ENCODE measurements at regions not wholly inside any gene's neighbourhood (a gene's known extent, or its start where the extent isn't known, plus 50 kb on each side); places are given as distances from the start of the nearest gene placed in this dataset.
"Not testable (repeated sequence)": the region's sequence is repeated elsewhere in the genome, so short reads cannot be mapped to it uniquely, and the experiment has no call there.

DNA sequence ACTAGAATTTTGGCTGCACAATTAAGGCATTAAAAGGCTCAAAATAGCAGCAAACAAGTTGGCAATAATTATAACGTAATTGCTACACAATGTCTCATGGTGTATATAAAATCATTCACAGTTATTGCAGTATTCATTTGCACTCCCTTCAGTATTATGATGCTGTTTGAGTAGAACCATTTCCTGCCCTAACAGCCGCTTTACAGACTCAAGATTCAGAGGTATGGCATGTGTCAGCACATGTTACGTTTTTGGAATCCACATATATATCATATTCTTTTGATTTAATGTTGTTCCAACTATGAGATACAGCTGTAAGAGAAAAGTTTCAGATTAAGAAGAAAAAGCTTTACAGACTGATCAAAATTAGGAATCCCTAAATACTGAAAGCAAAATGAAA, 56.3 kb upstream of the NCKAP5 start:
- no peak for DNase-seq (ENCODE audit: low spot score)

DNA sequence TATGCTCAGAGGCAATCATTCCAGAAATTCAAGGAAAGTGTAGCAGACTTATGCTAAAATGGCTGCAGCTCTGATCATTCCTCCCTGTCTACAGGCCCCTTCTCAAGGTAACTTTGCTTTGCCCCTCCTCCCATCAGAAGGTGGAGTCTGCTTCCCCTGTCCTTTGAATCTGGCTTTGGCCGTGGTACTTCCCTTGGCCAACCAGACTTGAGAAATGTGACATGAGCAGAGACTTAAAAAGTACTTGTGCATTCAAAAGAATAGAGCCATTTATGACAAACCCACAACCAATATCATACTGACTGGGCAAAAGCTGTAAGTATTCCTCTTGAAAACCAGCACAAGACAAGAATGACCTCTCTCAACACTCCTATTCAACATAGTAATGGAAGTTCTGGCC, 59.5 kb upstream of the NCKAP5 start:
- no peak for DNase-seq (ENCODE audit: low spot score)

DNA sequence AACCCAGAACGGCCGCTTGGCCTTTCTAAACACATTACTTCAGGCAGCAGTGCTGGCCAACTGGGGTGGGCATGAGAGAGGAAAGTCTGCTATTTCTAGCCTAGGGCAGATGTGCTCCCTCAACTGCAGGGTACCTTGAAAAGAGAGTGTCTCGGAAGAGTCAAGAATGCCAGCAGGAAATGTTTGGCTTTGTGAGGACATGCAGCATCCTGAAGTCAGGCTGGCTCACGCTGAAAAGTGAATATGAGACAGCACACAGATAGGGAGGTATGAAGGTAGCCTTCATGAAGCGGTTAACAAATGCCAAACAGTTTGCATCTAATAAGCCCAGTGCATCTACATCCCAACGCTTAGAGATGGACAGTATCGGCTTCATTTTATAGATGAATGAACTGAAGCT, 65.0 kb upstream of the NCKAP5 start:
- DNase-seq (ENCODE audit: low spot score): no peak

DNA sequence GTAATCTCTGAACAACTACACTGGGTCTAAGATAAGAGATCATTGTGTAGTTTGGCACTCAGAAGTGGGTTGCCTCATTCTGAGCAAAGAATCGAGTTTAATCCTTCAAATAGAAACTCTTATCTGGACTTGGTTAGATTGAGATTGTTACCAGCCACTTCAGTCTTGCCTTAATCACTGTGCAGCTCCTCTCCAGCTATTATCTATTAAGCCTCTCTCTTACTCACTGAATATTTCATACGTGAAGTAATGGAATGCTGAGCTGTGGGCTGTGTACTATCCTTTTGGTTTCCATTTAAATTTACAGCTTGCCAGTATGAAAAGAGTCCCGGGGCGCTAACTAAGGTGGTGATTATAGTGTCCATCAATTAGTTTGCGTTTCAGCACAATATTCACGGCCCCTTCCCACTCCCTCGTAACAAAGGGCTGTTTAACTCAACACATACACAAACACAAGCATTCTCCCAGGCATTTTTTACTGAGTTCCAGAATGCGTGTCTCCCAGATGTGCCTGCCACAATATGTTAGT, 65.7 kb upstream of the NCKAP5 start:
- DNase-seq (ENCODE audit: low spot score): no peak

DNA sequence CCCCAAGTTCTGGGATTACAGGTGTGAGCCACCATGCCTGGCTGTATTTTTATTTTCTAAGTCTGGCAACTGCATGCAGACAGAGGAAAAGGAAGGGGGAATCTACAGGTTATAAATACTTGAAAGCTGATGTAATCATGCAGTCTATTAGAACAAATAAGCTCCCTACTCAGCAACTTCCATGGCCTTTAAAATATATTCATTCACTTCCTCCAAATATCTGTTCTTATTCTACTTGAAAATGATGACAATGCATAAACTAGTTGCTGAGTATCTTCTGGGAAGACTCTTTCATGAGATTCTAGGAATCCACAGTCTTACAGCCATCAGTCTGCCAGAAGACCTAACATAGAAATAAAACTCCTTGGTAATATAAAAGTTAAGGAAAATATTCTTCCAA, 66.9 kb upstream of the NCKAP5 start:
- no peak for DNase-seq (ENCODE audit: low spot score)

DNA sequence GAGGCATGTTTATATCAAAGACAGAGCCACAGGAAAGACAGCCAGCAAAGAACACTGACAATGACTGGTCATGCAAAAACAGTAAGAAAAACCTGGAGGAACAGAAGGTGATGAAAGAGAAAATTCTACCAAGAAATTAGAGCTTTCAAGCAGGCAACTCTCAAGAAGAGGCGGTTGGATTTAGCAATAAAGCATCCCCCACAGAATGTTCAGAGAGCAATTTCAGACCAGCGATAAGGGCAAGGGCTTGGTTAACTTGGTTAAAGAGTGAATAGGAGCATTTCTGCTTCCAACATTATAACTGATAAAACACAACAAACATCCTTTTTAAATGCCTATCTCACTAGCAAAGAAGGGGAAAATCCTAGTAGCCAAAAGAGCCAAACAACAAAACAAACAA, 68.0 kb upstream of the NCKAP5 start:
- DNase-seq (ENCODE audit: low spot score): no peak

DNA sequence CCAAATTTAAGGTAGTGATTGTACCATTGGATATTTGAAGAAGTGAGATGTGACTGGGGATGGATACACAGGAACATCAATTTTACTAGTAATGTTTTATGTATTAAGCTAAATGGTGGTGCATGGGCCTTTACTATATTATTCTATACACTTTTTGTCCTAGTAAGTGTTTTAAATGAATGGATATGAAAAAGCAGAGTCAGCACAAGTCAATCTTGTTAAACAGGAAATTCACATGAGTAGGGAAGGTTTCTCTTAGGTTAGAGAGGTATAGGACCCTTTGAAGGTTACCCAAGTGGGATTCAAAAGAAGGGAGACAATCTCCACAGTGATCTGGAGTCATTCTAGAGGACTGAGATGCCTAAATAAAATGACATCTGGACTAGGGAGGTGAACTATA, 71.8 kb upstream of the NCKAP5 start:
- no peak for DNase-seq (ENCODE audit: low spot score)

DNA sequence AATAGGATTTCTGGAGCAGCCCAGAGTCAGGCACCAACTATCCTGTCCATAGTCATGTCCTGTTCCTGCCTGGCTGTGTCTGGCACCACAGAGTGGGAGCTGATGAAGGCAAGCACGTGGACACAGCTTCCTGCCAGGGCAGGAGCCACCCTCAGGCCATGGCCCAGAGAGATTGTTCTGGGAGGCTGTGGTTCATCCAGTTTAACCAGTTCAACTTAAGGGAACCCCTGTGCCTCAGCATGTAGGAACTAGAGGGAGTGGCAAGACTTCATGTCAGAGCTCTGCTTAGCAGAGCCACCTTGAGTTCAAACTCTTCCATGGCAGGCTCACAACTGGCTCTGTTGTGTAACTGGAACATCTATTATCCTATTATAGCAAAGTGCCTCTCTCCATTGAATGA, 73.2 kb upstream of the NCKAP5 start:
- DNase-seq (ENCODE audit: low spot score): peak; percentile 41

DNA sequence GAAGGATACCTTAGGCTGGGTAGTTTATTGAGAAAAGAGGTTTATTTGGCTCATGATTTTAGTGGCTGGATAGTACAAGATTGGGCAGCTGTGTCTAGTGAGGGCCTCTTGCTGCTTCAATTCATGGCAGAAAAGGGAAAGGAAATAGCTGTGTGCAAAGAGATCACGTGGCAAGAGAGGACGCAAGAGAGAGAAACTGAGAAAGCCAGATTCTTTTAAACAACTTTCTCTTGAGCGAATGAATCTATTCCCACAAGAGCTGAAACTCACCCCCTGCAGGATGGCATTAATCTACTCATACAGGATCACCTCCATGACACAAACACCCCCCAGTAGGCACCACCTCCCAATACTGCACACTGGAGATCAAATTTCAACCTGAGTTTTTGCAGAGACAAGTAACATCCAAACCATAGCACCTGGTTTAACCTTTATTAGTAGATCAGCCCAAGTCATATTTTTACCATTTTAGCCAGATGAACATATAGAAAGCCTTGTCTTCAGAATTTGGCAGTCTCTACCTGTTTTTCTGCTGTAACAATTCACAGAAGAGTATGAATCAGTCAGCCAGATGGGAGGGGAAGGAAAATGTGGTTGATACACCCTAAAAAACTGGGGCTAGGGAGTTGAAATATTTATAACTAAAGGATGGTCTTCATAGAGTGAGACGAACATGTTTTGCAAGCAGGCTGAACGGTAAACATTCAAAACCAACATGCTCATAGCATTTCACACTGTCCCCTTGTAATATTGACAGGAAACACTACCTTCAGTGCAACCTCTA, 73.9 kb upstream of the NCKAP5 start:
- DNase-seq (ENCODE audit: low spot score): no peak

DNA sequence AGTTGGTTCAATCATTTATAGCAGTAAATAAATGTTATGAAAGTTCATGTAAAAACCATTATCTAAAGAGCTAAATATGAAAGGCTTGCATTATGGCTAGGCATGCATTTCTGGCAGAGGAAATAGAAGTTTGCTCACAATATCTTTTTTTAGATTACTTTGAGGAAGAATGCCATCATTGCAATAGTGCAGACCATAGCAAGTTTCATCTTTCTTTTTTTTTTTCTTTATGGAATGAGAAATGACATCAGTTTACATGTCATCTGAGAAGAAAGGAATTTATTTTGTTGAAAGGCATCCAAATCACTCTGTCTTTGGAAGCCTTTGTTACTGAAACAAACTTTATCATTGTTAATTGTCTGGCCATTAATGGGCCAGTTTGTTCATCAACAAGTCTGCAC, 74.5 kb upstream of the NCKAP5 start:
- no peak for DNase-seq (ENCODE audit: low spot score)

DNA sequence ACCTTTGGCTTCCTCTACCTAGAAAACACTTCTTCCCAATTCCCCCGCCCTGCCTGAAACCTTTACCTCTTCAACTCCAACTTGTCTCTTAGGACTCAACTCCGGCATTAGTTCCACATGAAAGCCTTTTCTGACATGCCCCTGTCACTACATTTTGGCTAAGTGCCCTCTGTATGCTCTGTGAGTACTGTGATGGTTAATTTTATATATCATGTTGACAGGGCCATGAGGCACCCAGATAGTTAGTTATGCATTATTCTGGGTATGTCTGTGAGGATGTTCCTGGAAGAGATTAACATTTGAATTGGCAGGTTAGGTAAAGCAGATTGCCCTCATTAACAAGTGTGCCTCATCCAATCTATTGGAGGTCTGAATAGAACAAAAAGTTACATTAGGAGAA, 75.6 kb upstream of the NCKAP5 start:
- no peak for DNase-seq (ENCODE audit: low spot score)

DNA sequence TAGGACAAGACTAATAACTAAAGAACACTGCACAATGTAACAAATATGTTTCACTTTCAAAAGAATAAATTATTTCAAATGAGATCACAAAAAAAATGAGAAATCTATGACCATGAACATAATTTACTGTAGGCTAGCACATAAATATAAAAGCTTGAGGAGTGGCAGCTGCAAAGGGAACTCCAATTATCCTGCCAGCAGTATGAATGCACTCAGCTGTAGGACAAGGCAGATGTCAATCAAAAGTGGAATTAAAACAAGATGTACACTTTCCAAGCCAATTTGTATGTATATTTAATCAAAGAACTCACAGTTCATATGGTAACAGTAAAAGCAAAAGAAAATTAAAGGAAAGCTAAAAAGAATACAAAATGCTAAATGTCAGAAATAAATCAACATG, 76.6 kb upstream of the NCKAP5 start:
- DNase-seq (ENCODE audit: low spot score): no peak

DNA sequence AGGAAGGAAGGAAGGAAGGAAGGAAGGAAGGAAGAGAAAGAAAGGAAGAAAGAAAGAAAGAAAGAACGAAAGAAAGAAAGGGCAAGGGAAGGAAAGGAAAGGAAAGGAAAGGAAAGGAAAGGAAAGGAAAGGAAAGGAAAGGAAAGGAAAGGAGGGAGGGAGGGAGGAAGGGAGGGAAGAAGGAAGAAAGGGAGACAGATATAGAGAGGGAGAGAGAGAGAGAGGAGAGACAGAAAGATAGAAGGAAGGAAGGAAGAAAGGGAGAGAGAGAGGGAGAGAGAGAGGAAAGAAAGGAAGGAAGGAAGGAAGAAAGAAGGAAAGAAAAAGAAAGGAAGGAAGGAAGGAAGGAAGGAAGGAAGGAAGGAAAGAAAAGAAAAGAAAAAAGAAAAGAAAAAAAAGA, 79.1 kb upstream of the NCKAP5 start:
- not testable (repeated sequence) for DNase-seq (ENCODE audit: low spot score)

DNA sequence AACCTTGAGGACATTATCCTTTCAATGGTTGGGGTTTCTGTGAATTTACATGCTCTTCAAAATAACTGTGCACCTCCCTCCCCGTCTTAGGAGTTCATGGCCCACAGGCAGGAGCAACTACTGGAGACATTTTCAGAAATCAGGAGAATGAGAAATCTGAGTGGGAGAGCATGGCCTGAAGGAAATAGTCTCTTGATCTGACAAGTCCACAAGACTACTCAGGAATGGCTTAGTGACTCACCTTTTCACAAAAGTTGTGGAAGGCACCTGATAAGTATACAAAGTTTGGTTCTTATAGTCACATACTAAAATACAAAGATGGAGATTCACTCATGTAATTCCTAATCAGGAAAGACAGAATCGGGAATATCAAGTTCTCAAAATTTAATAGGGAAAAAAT, 83.6 kb upstream of the NCKAP5 start:
- no peak for DNase-seq (ENCODE audit: low spot score)

DNA sequence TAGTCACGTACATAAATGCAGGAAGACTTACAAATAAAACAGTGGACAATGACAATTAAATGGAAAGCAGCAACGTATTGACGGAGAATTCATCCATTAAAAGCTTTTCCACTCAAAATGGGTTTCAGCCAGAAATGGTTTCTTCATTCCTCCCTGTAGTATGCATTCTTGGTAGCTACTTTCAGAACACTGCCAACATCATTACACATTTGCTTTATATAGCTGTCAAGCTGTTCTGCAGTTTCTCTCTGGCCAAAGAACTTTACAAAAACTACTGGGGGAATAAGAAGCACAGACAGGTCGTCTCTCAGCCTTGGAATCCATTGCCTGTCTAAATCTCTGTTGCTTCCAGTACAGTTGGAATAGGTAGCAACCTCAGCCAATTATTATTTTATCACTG, 84.1 kb upstream of the NCKAP5 start:
- no peak for DNase-seq (ENCODE audit: low spot score)

DNA sequence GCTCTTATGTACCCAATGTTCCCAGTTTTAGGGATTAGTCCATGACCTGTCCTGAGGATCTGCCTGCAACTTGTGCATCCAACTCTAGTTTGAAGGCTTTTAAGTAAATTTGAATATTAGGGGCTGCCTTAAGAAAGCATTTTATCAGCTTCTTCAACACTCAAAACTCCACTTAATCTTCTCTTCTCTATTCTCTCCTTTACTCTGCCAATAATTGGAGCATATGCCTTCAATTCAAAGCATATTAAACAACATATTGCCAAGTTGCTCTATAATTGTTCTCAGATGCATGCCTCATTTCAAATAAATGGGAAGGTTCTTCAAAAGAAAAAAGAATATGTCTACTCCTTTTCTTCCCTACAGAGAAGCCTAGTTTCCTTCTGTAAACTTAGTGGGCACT, 84.8 kb upstream of the NCKAP5 start:
- DNase-seq (ENCODE audit: low spot score): no peak

DNA sequence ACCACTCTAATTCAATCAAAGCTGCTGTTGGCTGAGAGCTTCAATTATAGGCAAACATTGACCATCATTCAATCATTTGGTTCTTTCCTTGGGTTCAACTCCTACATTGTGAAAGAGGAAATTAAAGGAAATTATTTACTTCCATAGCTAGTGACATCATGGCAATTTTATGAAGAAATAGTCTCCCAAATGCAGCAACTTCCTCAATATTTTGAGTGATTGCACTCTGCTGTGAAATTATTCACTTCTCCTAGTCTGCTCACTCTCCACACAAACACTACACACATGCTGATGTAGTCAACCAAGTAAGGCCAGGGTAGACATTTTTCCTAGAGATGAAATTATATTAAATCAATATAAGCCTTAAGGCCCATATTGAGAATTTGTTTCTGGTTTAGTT, 86.7 kb upstream of the NCKAP5 start:
- no peak for DNase-seq (ENCODE audit: low spot score)

DNA sequence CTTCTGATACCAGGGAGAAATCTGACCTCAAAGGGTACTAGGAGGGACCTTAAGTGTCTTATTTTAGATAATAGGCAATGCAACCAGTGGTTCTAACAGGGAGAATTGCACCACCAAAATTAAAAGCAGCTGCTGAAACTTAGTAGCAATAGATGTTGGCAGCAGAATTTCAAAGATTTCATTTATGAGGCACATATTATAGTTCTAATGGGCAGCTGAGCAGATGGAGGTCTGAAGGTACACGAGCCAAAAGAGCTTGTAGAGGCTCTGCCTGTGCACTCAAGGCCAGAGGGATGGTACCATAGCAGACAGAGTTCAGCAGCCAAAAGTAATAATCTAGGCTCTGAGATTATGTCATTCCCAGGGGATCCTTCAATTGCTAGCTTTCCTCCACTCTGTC, 87.3 kb upstream of the NCKAP5 start:
- DNase-seq (ENCODE audit: low spot score): no peak

DNA sequence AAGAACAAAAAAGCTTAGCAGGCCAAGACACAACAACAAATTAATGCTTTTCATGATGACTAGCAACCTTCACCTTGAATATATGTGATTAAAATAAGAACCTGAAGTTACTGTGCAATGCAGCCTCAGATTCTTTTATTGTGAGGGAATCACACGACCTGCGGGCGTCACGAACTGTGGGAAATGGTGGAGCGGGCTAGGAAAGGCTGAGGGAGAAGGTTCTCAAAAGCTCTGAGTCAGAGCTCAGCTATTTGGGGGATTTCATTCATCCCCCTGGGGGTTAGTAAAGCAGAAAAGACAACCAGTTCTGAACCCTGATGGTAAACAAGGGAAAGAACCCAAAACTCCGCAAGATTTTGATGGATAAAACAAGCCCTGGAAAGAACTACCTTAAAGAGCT, 89.3 kb upstream of the NCKAP5 start:
- no peak for DNase-seq (ENCODE audit: low spot score)

DNA sequence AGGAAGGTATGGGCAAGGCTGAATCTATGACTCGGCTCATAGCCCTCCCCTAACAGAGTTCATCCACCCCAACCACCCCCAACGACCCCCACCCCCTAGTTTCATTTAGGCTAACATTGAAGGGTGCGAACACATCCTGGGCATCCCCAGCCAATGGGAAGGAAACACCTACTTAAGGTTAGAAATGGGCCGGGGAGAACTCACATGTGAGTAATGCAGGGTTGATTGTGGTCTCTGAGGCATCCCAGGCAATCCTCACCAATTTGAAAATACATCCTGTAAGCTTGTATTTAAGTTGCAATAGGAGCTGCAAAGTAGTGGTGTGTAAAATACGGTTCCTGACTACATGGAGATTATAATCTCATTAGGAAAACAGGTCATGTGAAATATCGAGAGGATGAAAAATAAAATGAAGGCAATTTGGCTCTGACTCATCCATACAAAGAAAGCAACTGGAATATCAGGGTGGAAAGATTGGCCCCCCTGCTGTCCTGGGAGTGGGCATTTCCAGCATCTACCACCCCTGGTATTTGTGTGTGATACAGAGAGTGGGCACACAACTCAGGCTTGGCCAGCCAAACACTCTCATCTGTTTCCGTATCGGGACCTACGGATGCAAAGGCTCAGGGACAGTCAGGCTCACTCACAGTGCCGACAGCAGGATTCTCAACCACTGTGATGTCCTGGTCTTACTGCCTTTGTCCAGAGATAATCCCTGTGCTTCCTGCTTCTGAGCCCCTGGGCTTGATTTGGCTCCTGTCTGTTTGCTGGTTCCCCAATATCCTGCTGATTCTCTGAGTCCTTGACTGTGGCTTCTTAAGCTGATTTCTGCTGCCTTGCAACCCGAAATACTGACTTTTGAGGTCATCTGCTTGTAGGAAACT, 90.0 kb upstream of the NCKAP5 start:
- DNase-seq (ENCODE audit: low spot score): no peak

DNA sequence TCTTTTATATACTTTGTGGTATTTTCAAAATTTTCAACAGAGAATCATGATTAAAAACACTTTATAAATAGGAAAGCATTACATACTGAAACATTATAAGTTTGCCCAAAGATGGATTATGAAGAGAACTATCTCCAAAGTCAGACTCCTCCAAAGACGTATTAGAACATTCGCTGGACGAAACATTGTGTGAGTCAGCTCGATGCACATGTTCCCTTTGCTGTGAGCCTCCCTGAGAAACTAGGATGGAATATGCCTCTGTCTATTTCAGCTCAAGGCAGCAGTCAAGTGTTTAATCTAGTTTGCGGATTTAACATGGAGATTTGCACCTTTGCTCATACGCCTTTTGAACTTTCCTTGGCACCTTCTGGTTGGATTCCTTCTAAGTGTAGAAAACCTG, 92.2 kb upstream of the NCKAP5 start:
- DNase-seq (ENCODE audit: low spot score): no peak

DNA sequence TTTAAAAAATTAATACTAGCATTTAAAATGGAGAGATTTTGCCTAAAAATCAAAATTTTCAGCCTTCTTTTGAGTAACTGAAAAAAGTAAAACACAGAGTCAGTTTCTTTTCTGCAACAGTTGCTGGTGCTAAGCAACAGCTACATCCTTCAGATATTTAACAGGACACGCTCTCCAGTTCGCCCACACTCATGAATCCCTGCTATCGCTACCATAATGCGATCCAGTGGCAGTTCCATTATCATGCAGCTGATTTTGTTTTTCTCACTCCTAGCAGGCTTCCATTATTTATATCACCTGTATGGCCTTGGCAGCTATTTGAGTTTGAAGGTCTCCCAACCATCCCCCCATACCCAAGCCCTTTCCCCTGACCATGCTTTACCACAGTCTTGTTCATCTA, 93.1 kb upstream of the NCKAP5 start:
- DNase-seq (ENCODE audit: low spot score): no peak

DNA sequence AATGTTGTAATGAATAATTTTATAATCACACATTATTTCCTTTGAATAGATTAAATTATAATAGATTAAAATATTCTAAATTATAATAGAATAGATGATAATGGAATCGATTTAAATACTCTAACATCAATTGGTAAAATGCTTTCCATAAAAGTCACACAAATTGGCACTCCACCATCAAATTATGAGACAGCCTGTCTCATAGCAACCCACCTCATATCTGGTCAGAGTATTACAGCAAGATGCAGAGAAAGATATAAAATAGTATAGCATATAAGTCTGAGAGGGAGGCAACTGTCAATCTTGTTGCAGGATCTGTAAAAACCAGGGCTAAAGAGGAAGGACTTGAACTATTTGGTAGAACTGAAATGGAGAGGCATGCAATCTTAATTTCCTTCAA, 98.4 kb upstream of the NCKAP5 start:
- DNase-seq (ENCODE audit: low spot score): no peak
